Brain pericyte (primary cell): ENCODE measurements at regions not wholly inside any gene's neighbourhood (a gene's known extent, or its start where the extent isn't known, plus 50 kb on each side); places are given as distances from the start of the nearest gene placed in this dataset.
"Not testable (repeated sequence)": the region's sequence is repeated elsewhere in the genome, so short reads cannot be mapped to it uniquely, and the experiment has no call there.

Experiments used
- DNase-seq: peaks from one replicate; pipeline ENCODE4 v3.0.0-alpha.2; 2012; ENCODE audit warnings: low read depth, low spot score

DNA sequence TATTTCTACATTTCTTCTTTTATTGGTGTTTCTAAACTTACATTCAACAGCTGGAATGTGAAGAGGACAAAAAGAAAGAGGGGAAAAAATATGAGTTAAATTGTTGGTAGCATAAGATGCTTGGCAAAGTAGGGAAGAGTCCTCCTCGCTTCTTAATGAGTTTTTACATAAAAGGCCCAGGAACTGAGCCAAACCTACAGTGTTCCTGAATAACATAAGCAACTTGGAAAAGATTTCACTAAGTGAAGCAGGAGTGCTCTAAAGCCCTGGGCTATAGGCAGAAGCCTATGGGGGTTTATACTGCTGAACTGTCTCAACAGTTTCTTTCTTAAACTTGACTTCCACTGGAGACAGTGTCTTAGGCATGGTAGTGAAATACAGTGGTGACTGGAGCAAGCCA lies 115.0 kb upstream of the USP25 start:
- DNase-seq: no peak

DNA sequence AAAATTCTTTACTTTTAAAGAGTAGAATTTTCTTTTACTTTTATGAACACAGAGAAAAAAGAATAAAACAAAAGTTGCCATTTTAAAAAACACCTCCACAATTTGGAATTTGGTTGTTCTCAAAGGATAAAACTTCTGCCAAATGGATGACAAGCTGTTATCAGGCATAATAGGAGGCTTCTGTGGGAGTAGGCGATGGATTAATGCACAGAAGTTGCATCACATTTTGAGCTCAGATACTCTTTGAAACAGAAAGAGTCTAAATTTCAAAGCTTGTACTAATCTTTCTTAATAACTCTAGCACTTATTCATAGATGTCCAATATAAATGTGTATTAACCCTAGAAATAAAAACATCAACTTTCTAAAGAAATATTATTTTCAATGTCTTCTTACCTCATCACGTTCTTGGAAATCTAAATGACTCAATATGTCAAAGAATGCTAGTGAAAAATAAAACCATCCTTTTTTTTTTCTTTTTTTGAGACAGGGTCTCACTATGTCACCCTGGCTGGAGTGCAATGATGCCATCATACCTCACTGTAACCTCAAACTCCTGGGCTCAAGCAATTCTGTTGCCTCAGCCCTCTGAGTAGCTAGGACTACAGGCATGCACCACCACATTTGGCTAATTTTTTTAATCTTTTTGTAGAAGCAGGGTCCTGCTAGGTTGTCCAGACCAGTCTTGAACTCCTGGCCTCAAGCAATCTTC lies 112.8 kb upstream of the USP25 start:
- no peak for DNase-seq

GRCh38 chr21:15617964-15618363 lies 111.8 kb upstream of the USP25 start:
- DNase-seq: peak; percentile 2

DNA sequence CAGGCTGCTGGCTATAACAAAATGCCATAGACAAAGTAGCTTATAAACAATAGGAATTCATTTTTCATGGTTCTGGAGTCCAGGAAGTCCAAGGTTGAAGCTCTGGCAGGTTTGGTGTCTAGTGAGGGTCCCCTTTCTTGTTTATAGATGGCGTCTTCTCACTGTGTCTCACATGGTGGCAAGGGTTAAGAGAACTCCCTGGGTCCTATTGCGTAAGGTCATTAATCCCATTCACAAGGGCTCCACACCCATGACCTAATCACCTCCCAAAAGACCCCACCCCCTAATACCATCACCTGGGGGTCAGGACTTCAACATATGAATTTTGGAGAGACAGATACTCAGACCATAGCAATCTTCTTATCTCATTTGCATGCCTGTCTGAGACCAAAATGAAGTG lies 108.9 kb upstream of the USP25 start:
- DNase-seq: no peak

DNA sequence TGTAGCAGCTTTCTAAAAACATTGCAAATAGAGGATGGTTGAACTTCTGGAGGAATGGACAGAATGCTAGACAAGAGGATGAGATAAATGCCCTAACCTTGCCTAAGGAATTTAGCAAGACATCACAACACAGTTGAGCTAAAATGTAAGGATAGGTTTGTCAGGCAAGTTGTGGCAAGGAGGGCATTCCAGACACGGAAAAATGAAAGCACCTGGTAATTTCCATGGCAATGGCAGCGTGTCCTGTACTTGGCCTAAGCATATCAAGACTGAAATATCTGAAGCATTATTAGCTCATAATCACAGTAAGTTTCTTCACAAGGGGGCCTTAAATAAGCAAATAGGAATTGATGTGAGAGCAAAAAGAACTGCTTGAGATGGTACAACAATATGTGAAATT lies 105.1 kb upstream of the USP25 start:
- no peak for DNase-seq

DNA sequence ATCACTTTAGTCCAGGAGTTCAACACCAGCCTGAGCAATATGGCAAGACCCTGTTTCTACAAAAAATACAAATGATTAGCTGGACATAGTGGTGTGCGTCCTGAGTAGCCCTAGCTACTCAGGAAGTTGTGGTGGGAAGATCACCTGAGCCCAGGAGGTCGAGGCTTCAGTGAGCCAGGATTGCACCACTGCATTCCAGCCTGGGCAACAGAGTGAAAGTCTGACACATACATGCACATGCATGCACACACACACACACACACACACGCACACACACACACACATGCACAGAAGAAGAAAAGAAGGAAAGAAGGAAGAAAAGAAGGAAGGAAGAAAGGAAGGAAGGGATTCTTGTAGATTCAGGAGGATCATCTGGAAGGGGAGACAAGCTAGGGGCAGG lies 104.4 kb upstream of the USP25 start:
- no peak for DNase-seq

GRCh38 chr21:15626031-15626430 lies 103.8 kb upstream of the USP25 start:
- no peak for DNase-seq

GRCh38 chr21:15627011-15627410 lies 102.8 kb upstream of the USP25 start:
- DNase-seq: no peak

DNA sequence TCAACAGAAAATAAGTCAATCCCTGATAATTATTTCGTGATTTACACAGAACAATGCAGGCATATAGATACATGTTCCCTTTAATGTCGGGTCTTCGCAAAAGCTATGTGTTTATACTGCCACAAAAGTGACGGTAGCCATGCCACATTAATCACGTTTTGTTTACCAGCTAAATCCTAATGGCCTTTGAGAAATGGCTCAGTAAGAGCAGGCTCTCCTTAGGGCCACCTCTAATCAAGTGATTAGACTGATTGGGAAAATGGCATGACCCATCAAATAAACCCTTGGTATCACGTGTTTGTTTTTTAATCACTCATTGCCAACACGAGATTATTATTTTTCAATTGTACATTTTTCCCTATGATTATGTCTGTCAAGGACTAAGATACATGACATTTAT lies 102.0 kb upstream of the USP25 start:
- DNase-seq: no peak

DNA sequence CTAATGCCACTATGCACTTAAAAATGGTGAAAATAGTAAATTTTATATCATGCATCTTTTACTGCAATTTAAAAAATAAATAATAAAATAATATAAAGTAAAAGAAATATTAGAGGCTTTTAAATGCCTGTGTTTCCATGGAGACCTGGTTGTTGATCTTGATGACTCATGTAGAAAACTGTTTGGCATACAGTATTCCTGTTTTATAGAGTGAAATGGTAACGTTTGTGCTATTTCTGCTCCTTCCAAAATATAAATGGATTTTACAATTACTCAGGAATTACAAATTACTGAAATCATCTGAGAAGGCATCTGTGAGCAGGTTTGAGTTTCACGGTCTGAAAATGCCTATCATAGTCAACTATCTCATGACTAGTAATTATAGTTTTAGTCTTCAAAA lies 98.4 kb upstream of the USP25 start:
- DNase-seq: no peak

- not testable (repeated sequence) for DNase-seq
Observed at GRCh38 chr21:15634541-15634940, 95.2 kb upstream of the USP25 start.

GRCh38 chr21:15638856-15639549 lies 90.8 kb upstream of the USP25 start:
- DNase-seq: no peak

- DNase-seq: not testable (repeated sequence)
Observed at GRCh38 chr21:15640113-15640512, 89.7 kb upstream of the USP25 start.

- no peak for DNase-seq
Observed at GRCh38 chr21:15644489-15644888, 85.3 kb upstream of the USP25 start.

DNA sequence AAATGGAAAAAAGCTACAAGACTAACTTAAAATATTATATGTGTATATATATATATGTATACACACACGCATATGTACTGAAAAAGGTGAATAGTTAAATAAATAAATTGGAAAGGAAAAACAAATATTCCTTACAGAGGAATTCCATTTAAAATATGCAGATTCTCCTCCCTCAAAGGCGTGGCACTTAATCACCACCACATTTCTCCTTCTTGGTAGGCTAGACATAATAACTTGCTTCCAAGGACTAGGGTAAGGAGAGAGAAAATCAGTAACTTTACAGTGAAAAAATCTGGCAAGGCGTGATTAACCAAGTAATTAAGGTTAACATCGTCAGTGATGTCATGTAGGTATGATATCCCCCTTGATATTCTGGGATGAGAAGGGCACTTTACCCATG lies 84.0 kb upstream of the USP25 start:
- DNase-seq: no peak

- no peak for DNase-seq
Observed at GRCh38 chr21:15650735-15651134, 79.0 kb upstream of the USP25 start.

- DNase-seq: no peak
Observed at GRCh38 chr21:15651172-15651571, 78.6 kb upstream of the USP25 start.

DNA sequence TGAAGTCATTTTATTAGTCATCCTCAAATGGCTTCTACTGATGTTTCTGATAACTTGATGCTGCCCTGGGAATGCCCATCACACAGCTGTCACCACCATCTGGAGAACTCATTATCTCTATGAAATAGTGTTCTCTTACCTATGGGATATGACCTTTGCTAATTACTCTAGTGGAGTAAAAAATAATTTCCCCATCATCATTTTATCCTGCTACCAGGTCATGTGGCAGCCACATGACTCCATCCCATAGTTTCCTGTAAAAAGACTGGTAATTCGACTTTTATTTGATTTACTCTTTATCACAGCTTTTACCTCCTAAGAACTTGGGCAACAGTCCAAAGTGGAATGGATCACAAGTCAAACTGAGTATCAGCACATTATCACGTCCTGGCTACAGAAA lies 76.1 kb upstream of the USP25 start:
- DNase-seq: no peak

- DNase-seq: no peak
Observed at GRCh38 chr21:15654171-15654570, 75.6 kb upstream of the USP25 start.

DNA sequence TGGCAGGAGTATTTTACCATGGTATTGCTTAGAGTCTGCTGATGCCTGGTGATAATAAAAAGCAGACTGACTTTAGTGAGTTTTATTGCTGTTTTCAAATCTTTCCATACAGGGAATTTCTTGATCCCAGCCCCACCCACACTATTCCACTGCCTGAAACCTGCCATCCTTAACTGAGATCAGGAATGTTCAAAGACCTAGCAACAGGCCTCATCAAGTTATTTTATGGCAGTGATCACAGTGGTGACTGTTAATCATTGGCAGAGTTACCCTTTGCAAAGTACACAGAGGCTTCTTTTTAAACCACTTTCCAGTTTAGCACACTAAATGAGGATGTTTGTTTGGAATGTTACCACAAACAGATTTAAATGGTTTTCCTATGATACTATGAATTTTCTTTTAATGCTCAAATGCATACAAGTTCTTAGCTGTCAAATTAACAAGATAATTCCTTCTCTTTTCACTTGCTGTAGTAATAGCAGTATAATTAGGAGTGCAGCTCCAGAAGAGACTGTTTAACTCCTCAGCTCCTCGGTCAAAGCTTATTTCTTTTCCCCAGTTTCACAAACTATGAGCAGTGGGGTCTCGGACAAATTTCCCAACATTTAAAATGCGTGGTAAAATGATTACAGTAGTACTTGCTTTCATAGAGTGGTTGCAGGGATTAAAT lies 69.9 kb upstream of the USP25 start:
- no peak for DNase-seq

DNA sequence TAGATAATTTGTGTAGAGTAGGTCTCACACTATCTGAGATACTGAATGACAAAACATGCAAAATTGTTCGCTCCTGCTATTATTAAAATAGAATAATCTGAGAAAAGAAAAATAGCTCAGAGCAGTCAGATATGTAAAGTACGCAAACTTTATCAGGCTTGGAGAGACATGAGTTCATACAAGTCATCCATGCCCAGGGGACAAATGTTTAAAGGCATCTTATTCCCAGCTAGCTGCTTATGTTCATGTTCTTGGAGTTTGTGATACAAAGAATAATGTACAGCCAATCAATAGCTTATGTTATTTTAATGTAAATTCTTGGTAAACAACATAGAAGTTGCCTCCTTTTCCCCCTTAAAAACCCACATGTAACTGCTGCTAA lies 69.4 kb upstream of the USP25 start:
- DNase-seq: no peak

DNA sequence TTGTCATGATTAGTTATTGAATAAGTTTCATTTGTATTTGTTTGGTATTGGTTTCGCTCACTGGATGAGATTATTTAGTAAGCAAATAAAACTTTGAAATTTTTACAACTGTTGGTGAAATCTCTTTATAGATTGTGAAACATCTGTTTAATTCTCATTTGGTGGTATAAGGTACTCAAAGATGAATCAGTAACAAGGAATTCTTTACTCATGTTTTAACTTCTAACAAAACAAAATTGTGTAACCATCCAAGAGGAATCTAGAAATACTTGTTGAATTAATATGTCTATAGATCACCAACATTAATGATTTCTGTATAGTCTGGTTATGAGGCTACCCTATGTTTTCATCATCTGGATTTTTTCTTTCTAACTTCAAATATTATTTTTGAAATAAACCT lies 62.8 kb upstream of the USP25 start:
- DNase-seq: no peak

GRCh38 chr21:15667819-15668218 lies 62.0 kb upstream of the USP25 start:
- no peak for DNase-seq
